GM19238 (cell line): ENCODE measurements at regions not wholly inside any gene's neighbourhood (a gene's known extent, or its start where the extent isn't known, plus 50 kb on each side); places are given as distances from the start of the nearest gene placed in this dataset.
"Not testable (repeated sequence)": the region's sequence is repeated elsewhere in the genome, so short reads cannot be mapped to it uniquely, and the experiment has no call there.

Experiments
- DNase-seq: peaks from one replicate; pipeline ENCODE4 v3.0.0; 2011; ENCODE audit warnings: low spot score; ENCODE audit not compliant: insufficient read length

DNA sequence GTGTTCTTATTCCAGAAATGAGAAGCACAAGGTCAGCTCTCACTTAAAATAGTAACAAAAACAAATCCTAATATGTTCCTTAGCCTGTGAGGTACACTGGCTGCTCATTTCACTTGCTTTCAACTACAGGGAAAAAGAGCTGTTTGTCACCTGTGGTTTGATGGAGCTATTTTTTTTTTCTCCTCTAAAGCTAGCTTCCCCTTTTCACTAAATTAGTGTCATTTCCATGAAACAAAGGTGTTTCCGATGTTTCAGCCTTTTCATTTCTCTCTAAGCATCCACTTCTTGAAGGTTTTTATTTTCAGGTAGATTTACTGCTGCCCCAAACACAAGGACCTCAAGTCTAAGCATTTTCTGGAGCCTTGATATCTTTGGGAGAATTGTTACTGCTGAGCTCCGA, 148.6 kb downstream of the RBMX2 start:
- DNase-seq = no peak

DNA sequence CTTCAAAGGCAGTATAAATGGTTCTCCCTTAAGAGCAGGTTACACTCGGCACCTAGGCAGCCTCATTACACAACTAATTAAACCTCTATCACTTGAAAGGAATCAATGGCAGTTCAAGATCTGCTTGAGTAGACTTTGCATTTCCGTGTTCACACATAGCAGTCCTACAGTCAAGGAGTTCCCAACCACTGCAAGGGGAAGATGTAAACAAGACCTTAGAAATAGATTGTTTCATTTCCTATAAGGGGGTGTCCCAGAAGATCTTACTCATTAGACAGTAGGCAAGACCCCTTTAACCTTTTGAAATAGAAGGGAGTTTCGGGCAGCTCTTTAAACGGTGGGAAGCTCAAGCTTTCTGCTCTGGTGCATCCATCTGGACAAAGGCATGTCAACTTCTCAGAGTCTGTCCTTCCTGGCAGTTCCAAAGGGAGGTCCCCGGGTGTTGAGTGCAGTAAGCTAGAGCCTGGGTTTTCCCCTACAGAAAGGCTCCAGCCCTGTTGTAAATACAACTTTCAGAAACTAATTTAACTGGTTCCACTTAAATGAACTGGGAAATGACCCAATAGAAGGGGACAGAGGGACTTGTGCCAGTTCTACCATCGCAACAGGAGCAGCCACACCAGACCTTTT, 150.8 kb downstream of the RBMX2 start:
- no peak for DNase-seq

- no peak for DNase-seq
These were observed 153.6 kb downstream of the RBMX2 start for GRCh38 chrX:130555341-130555740.

DNA sequence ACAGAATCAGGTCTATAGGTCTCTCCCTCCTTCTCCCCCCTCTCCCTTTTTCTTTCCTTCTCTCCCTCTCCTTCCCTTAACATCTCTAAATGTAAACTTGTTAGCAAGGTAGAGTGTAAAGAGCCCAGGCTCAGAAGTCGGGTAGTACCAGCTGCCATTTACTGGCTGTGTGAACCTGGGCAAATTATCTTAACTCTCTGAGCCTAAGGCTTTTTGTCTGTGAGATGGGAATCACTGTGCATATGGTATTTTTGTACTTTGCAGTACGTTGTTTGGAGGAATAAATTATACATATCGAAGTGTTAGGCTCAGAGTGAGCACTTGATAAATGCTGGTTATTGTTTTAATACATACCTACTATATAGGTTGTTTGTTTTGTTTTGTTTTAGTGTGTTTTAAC, 154.0 kb downstream of the RBMX2 start:
- no peak for DNase-seq

- no peak for DNase-seq
These were observed 155.2 kb downstream of the RBMX2 start for GRCh38 chrX:130556951-130557350.

GRCh38 chrX:130560544-130560943, 158.8 kb downstream of the RBMX2 start:
- DNase-seq = no peak

DNA sequence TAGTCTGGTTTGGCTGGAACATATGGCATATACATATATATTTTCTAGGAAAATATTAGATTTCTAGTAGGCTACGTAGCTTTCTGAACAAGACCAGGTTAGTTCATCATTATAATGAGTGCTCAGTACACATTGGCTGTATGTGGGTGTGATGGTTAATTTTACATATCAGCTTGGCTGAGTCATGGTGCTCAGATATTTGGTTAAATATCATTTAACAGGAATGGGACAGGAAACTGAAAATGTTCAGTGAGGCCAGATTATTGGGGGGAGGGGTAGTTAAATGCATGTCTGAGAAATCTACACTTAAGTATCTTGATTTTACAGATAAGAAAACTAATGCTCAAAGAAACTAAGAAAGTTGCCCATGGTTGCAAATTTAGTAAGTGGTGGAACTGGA, 160.1 kb downstream of the RBMX2 start:
- no peak for DNase-seq

- DNase-seq = no peak
These were observed 161.7 kb downstream of the RBMX2 start for GRCh38 chrX:130563476-130563875.

DNA sequence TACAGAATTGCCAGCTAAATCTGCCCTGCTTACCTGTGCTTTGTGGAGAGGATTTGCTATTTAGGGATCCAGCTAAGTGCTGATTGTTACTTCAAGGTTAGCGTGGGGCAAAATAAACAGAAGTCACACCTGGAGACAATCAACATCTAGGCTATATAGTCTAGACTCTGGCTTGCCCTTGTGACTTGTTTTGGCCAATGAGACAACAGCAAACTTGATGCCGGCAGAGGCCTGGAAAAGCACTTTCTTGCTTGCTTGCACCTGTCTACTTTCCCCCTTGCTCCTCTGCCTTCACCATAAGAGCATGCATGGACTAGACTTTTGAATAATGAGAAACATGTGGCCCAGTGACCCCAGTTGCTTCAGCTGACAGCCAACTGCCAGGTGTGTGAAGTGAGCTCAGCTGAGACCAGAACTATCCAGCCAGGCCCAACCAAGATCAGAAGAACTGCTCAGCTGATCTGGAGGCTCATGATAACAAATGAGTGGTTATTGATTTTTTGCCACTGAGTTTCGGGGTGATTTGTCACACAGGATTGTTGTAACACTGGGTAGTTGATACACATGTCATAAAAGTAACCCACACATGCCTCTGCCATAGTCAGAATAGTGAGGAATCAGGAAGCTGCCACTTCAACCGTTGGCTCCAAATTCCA, 164.4 kb downstream of the RBMX2 start:
- no peak for DNase-seq

DNA sequence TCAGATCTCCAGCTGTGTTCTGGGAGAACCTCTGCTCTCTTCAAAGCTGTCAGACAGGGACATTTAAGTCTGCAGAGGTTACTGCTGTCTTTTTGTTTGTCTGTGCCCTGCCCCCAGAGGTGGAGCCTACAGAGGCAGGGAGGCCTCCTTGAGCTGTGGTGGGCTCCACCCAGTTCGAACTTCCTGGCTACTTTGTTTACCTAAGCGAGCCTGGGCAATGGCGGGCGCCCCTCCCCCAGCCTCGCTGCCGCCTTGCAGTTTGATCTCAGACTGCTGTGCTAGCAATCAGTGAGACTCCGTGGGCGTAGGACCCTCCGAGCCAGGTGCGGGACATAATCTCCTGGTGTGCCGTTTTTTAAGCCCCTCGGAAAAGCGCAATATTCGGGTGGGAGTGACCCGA, 171.2 kb downstream of the RBMX2 start:
- not testable (repeated sequence) for DNase-seq
